AML-193 (cell line): ENCODE measurements at regions not wholly inside any gene's neighbourhood (a gene's known extent, or its start where the extent isn't known, plus 50 kb on each side); places are given as distances from the start of the nearest gene placed in this dataset.
"Not testable (repeated sequence)": the region's sequence is repeated elsewhere in the genome, so short reads cannot be mapped to it uniquely, and the experiment has no call there.

Experiments
- DNase-seq, 2 experiments: peaks; one replicate each; lab custom pipeline; 2025; lab: John Stamatoyannopoulos, UW

GRCh38 chr2:90069290-90069894 is 1377.9 kb downstream of the RPIA start:
- peak; percentile 22 to 23 for DNase-seq

- DNase-seq: no peak
Measured at GRCh38 chr2:90076311-90076710, 1384.8 kb downstream of the RPIA start.

- no peak for DNase-seq
Measured at GRCh38 chr2:90077948-90078347, 1386.5 kb downstream of the RPIA start.

GRCh38 chr2:90079374-90079773 is 1387.9 kb downstream of the RPIA start:
- no peak for DNase-seq

GRCh38 chr2:90087792-90088191 is 1396.3 kb downstream of the RPIA start:
- DNase-seq: not testable (repeated sequence)

- not testable (repeated sequence) for DNase-seq
Measured at GRCh38 chr2:90093571-90094270, 1402.2 kb downstream of the RPIA start.

GRCh38 chr2:90097617-90098016 is 1406.1 kb downstream of the RPIA start:
- DNase-seq: not testable (repeated sequence)

- not testable (repeated sequence) for DNase-seq
Measured at GRCh38 chr2:90105142-90105541, 1413.7 kb downstream of the RPIA start.

- not testable (repeated sequence) for DNase-seq
Measured at GRCh38 chr2:90123409-90123808, 1431.9 kb downstream of the RPIA start.

- DNase-seq: not testable (repeated sequence)
Measured at GRCh38 chr2:90139046-90139445, 1447.6 kb downstream of the RPIA start.

- DNase-seq: not testable (repeated sequence)
Measured at GRCh38 chr2:90141558-90141957, 1450.1 kb downstream of the RPIA start.

GRCh38 chr2:90151805-90152204 is 1460.3 kb downstream of the RPIA start:
- DNase-seq: peak in 1 of 2 experiments; percentile 10

GRCh38 chr2:90170978-90171377 is 1479.5 kb downstream of the RPIA start:
- peak in 1 of 2 experiments; percentile 2 for DNase-seq

- DNase-seq: not testable (repeated sequence)
Measured at GRCh38 chr2:90173081-90173480, 1481.6 kb downstream of the RPIA start.

- DNase-seq: not testable (repeated sequence)
Measured at GRCh38 chr2:90179591-90179990, 1488.1 kb downstream of the RPIA start.

- peak; percentile 8 to 22 for DNase-seq
Measured at GRCh38 chr2:90207454-90208058, 1516.1 kb downstream of the RPIA start.

GRCh38 chr2:90209009-90209408 is 1517.5 kb downstream of the RPIA start:
- no peak for DNase-seq

- no peak for DNase-seq
Measured at GRCh38 chr2:90209806-90210205, 1518.3 kb downstream of the RPIA start.

- not testable (repeated sequence) for DNase-seq
Measured at GRCh38 chr2:90215880-90216279, 1524.4 kb downstream of the RPIA start.

GRCh38 chr2:90216801-90217200 is 1525.3 kb downstream of the RPIA start:
- DNase-seq: not testable (repeated sequence)

- DNase-seq: not testable (repeated sequence)
Measured at GRCh38 chr2:90218534-90218933, 1527.1 kb downstream of the RPIA start.

GRCh38 chr2:90220623-90221299 is 1529.3 kb downstream of the RPIA start:
- not testable (repeated sequence) for DNase-seq

GRCh38 chr2:90221300-90221651 is 1529.8 kb downstream of the RPIA start:
- DNase-seq: no peak
